Stimulated activated CD4-positive, alpha-beta T cell treated with anti-CD3 and anti-CD28 coated beads, Interleukin-4, amount 100 ng/mL, for 4 hours (primary cell): ENCODE measurements at regions not wholly inside any gene's neighbourhood (a gene's known extent, or its start where the extent isn't known, plus 50 kb on each side); places are given as distances from the start of the nearest gene placed in this dataset.

ENCODE experiments used
- DNase-seq, 2 experiments: peaks; one replicate each; pipeline ENCODE4 v3.0.0-alpha.2; 2020

- DNase-seq, result no peak
These were observed 265.5 kb upstream of the ZNF608 start for GRCh38 chr5:125011947-125012346.

- DNase-seq, result no peak
These were observed 266.4 kb upstream of the ZNF608 start for GRCh38 chr5:125012727-125013451.

GRCh38 chr5:125014202-125014601, 267.8 kb upstream of the ZNF608 start:
- no peak for DNase-seq

GRCh38 chr5:125017796-125018195, 271.4 kb upstream of the ZNF608 start:
- no peak for DNase-seq

GRCh38 chr5:125023673-125024072, 277.2 kb upstream of the ZNF608 start:
- DNase-seq, result no peak

- DNase-seq, result no peak
These were observed 280.7 kb upstream of the ZNF608 start for GRCh38 chr5:125026867-125027731.

GRCh38 chr5:125032286-125032685, 285.8 kb upstream of the ZNF608 start:
- DNase-seq, result no peak

- no peak for DNase-seq
These were observed 287.2 kb upstream of the ZNF608 start for GRCh38 chr5:125033602-125034001.

- no peak for DNase-seq
These were observed 287.9 kb upstream of the ZNF608 start for GRCh38 chr5:125034331-125034730.

- no peak for DNase-seq
These were observed 290.1 kb upstream of the ZNF608 start for GRCh38 chr5:125036494-125036893.

- DNase-seq, result no peak
These were observed 290.6 kb upstream of the ZNF608 start for GRCh38 chr5:125037020-125037419.

- DNase-seq, result no peak
These were observed 291.1 kb upstream of the ZNF608 start for GRCh38 chr5:125037530-125037929.

GRCh38 chr5:125038477-125038876, 292.0 kb upstream of the ZNF608 start:
- no peak for DNase-seq

- no peak for DNase-seq
These were observed 295.4 kb upstream of the ZNF608 start for GRCh38 chr5:125041798-125042197.

- no peak for DNase-seq
These were observed 295.9 kb upstream of the ZNF608 start for GRCh38 chr5:125042261-125042890.

- no peak for DNase-seq
These were observed 297.4 kb upstream of the ZNF608 start for GRCh38 chr5:125043781-125044391.

- DNase-seq, result no peak
These were observed 298.2 kb upstream of the ZNF608 start for GRCh38 chr5:125044491-125045282.

- DNase-seq, result no peak
These were observed 299.2 kb upstream of the ZNF608 start for GRCh38 chr5:125045646-125046045.

GRCh38 chr5:125046838-125047237, 300.4 kb upstream of the ZNF608 start:
- DNase-seq, result no peak

- no peak for DNase-seq
These were observed 301.4 kb upstream of the ZNF608 start for GRCh38 chr5:125047871-125048270.

GRCh38 chr5:125049721-125050702, 303.6 kb upstream of the ZNF608 start:
- no peak for DNase-seq
